WI38 (cell line): ENCODE measurements at regions not wholly inside any gene's neighbourhood (a gene's known extent, or its start where the extent isn't known, plus 50 kb on each side); places are given as distances from the start of the nearest gene placed in this dataset.

Source experiments
- H3K4me3 ChIP-seq: 2 replicates; pipeline ENCODE4 v1.5.1; 2011; ENCODE audit warnings: low read depth, mild to moderate bottlenecking, control low read depth, low read length
- CTCF ChIP-seq: IDR thresholded peaks from 2 replicates; pipeline ENCODE4 v1.5.1; 2012; ENCODE audit warnings: low read depth, mild to moderate bottlenecking, control low read depth, low read length

GRCh38 chr7:13047061-13047460 is 359.6 kb downstream of the ARL4A start:
- H3K4me3 ChIP-seq: no peak overlapping the region
- no peak for TF ChIP-seq CTCF

GRCh38 chr7:13049946-13050345 is 362.5 kb downstream of the ARL4A start:
- no peak overlapping the region for H3K4me3 ChIP-seq
- TF ChIP-seq CTCF: no peak

GRCh38 chr7:13050703-13051102 is 363.3 kb downstream of the ARL4A start:
- H3K4me3 ChIP-seq: no peak overlapping the region
- TF ChIP-seq CTCF: no peak

- H3K4me3 ChIP-seq: no peak overlapping the region
- no peak for TF ChIP-seq CTCF
These were observed 368.4 kb downstream of the ARL4A start for GRCh38 chr7:13055732-13056368.

- TF ChIP-seq CTCF: no peak
- H3K4me3 ChIP-seq: no peak overlapping the region
These were observed 370.2 kb downstream of the ARL4A start for GRCh38 chr7:13057462-13058200.

GRCh38 chr7:13060173-13060572 is 372.7 kb downstream of the ARL4A start:
- H3K4me3 ChIP-seq: no peak overlapping the region
- no peak for TF ChIP-seq CTCF

- TF ChIP-seq CTCF: no peak
These were observed 373.7 kb downstream of the ARL4A start for GRCh38 chr7:13061115-13061514.

More at GRCh38 chr7:13061115-13061514, 373.7 kb downstream of the ARL4A start:
- no peak overlapping the region for H3K4me3 ChIP-seq
